ENCODE measurements at regions not wholly inside any gene's neighbourhood (a gene's known extent, or its start where the extent isn't known, plus 50 kb on each side); places are given as distances from the start of the nearest gene placed in this dataset.
A peak's percentile ranks its signal among the peaks of the same experiment; 100 is the strongest.

DNA sequence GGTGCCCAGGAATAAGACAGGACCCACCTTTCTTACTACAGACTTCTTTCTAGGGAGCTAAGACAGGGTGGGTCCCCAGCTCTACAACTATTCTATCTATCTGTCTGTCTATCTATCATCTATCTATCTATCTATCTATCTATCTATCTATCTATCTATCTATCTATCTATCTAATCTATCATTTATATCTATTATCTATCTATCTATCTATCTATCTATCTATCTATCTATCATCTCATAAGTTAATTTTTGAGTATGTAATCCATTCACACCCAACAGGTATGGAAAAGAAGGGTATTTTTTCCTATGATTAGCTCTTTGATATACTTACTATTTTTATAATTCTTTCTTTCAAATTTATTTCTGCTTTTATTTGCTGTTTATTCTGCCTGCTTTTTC is 55.9 kb downstream of the BAMBI start:
- Mint-ChIP-seq H3K4me3 (ENCODE audit: unreplicated experiment) (no peak overlapping the region), H3K36me3 (ENCODE audit: low read depth, unreplicated experiment) (no peaks in the 10 kb centered on the region), H3K9me3 (ENCODE audit: unreplicated experiment) (peaks cover 5% of the 10 kb centered on the region), H3K27me3 (ENCODE audit: low read depth, unreplicated experiment) (no peaks in the 10 kb centered on the region), H3K27ac (ENCODE audit: unreplicated experiment) (no peak overlapping the region), H3K4me1 (ENCODE audit: low read depth, unreplicated experiment) (peaks cover 2% of the 10 kb centered on the region)
- Histone ChIP-seq H3K9me3 (ENCODE audit: insufficient read depth, low read depth, low read length) (peaks cover 5% of the 10 kb centered on the region), H3K4me1 (ENCODE audit: insufficient read depth, low read length) (no peaks in the 10 kb centered on the region), H3K27ac (ENCODE audit: low read depth, low read length) (no peak overlapping the region), H3K36me3 (ENCODE audit: insufficient read depth, low read length) (no peaks in the 10 kb centered on the region), H3K79me2 (ENCODE audit: insufficient read depth, low read length) (no peaks in the 10 kb centered on the region), H2AFZ (ENCODE audit: low read depth, low read length) (no peak overlapping the region), H3K9ac (ENCODE audit: low read length) (no peak overlapping the region), H3K4me2 (ENCODE audit: low read length) (no peak overlapping the region), H4K20me1 (ENCODE audit: insufficient read depth, low read length) (no peaks in the 10 kb centered on the region), H3K4me3 (ENCODE audit: insufficient read depth, low read depth, low read length) (no peak overlapping the region), H3K27me3 (ENCODE audit: insufficient read depth, low read length) (peaks cover 2% of the 10 kb centered on the region)
- TF ChIP-seq EZH2 (IDR thresholded peaks at IDR 0.05; ENCODE audit: insufficient read depth, low read length) (no peak), CTCF (IDR thresholded peaks at IDR 0.05; ENCODE audit: insufficient read depth, low read depth, low read length) (no peak)
- FAIRE-seq = no peak
- DNase-seq (ENCODE audit: low read depth) = no peak

GRCh38 chr10:28733647-28734046 is 56.3 kb downstream of the BAMBI start:
- Histone ChIP-seq H3K27me3 (ENCODE audit: insufficient read depth, low read length) (peaks cover 2% of the 10 kb centered on the region), H3K4me1 (ENCODE audit: insufficient read depth, low read length) (no peaks in the 10 kb centered on the region), H4K20me1 (ENCODE audit: insufficient read depth, low read length) (no peaks in the 10 kb centered on the region), H3K4me2 (ENCODE audit: low read length) (no peak overlapping the region), H3K9ac (ENCODE audit: low read length) (no peak overlapping the region), H3K27ac (ENCODE audit: low read depth, low read length) (no peak overlapping the region), H2AFZ (ENCODE audit: low read depth, low read length) (no peak overlapping the region), H3K4me3 (ENCODE audit: insufficient read depth, low read depth, low read length) (no peak overlapping the region), H3K79me2 (ENCODE audit: insufficient read depth, low read length) (no peaks in the 10 kb centered on the region), H3K9me3 (ENCODE audit: insufficient read depth, low read depth, low read length) (peaks cover 5% of the 10 kb centered on the region), H3K36me3 (ENCODE audit: insufficient read depth, low read length) (no peaks in the 10 kb centered on the region)
- Mint-ChIP-seq H3K4me1 (ENCODE audit: low read depth, unreplicated experiment) (peaks cover 2% of the 10 kb centered on the region), H3K36me3 (ENCODE audit: low read depth, unreplicated experiment) (no peaks in the 10 kb centered on the region), H3K4me3 (ENCODE audit: unreplicated experiment) (no peak overlapping the region), H3K27ac (ENCODE audit: unreplicated experiment) (no peak overlapping the region), H3K27me3 (ENCODE audit: low read depth, unreplicated experiment) (peaks cover 3% of the 10 kb centered on the region), H3K9me3 (ENCODE audit: unreplicated experiment) (peaks cover 8% of the 10 kb centered on the region)
- TF ChIP-seq CTCF (IDR thresholded peaks at IDR 0.05; ENCODE audit: insufficient read depth, low read depth, low read length) (no peak), EZH2 (IDR thresholded peaks at IDR 0.05; ENCODE audit: insufficient read depth, low read length) (no peak)
- DNase-seq (ENCODE audit: low read depth) (no peak), FAIRE-seq (no peak)

DNA sequence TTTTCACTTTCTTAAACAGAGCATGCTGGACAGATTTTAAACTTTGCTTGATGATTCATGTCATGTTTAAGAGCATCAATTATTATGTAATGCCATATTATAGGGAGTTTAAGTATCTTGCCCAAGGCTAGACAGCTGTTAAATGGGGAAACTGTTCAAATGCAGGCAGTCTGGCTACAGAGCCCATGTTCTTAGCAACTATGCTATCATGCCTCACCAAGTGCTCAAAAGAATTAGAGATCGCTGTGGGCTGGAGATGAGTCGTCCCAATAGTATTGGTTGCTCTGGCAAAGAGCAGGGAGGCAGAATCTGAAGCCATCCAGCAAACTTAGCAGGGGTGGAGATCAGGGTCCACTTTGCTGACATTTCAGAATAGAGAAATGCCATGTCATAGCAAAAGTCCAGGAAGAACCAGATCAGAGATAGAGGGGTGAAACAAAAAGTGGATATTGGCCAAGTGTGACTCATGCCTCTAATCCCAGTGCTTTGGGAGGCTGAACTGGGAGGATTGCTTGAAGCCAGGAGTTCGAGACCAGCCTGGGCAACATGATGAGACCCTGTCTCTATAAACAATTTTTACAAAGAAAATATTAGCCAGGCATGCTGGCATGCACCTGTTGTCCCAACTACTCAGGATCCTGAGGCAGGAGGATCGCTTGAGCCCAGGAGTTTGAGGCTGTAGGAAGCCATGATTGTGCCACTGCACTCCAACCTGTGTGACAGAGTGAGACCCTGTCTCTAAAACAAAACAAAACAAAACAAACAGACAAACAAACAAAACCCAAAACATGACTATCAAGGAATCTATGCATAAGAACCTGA is 57.8 kb downstream of the BAMBI start:
- FAIRE-seq (peak; percentile 68), DNase-seq (ENCODE audit: low read depth) (peak; percentile 81)
- peaks cover under 1% of the 10 kb centered on the region for H3K4me1 Mint-ChIP-seq (ENCODE audit: low read depth, unreplicated experiment)
- Histone ChIP-seq H3K4me2 (ENCODE audit: low read length) (peak overlapping the region; percentile 41), H3K4me1 (ENCODE audit: insufficient read depth, low read length) (no peaks in the 10 kb centered on the region), H3K36me3 (ENCODE audit: insufficient read depth, low read length) (no peaks in the 10 kb centered on the region), H2AFZ (ENCODE audit: low read depth, low read length) (no peak overlapping the region), H3K79me2 (ENCODE audit: insufficient read depth, low read length) (no peaks in the 10 kb centered on the region), H4K20me1 (ENCODE audit: insufficient read depth, low read length) (no peaks in the 10 kb centered on the region), H3K9me3 (ENCODE audit: insufficient read depth, low read depth, low read length) (peaks cover 5% of the 10 kb centered on the region), H3K27me3 (ENCODE audit: insufficient read depth, low read length) (peaks cover 2% of the 10 kb centered on the region), H3K4me3 (ENCODE audit: insufficient read depth, low read depth, low read length) (no peak overlapping the region), H3K9ac (ENCODE audit: low read length) (no peak overlapping the region), H3K27ac (ENCODE audit: low read depth, low read length) (peak overlapping the region; percentile 67)
- no peaks in the 10 kb centered on the region for H3K36me3 Mint-ChIP-seq (ENCODE audit: low read depth, unreplicated experiment)
- peaks cover 6% of the 10 kb centered on the region for H3K27me3 Mint-ChIP-seq (ENCODE audit: low read depth, unreplicated experiment)
- peak overlapping the region; percentile 54 for H3K27ac Mint-ChIP-seq (ENCODE audit: unreplicated experiment)
- TF ChIP-seq EZH2 (IDR thresholded peaks at IDR 0.05; ENCODE audit: insufficient read depth, low read length) = no peak
- H3K4me3 Mint-ChIP-seq (ENCODE audit: unreplicated experiment) = no peak overlapping the region
- H3K9me3 Mint-ChIP-seq (ENCODE audit: unreplicated experiment) = peaks cover 6% of the 10 kb centered on the region
